ENCODE measurements at regions not wholly inside any gene's neighbourhood (a gene's known extent, or its start where the extent isn't known, plus 50 kb on each side); places are given as distances from the start of the nearest gene placed in this dataset.
"Not testable (repeated sequence)": the region's sequence is repeated elsewhere in the genome, so short reads cannot be mapped to it uniquely, and the experiment has no call there.

DNA sequence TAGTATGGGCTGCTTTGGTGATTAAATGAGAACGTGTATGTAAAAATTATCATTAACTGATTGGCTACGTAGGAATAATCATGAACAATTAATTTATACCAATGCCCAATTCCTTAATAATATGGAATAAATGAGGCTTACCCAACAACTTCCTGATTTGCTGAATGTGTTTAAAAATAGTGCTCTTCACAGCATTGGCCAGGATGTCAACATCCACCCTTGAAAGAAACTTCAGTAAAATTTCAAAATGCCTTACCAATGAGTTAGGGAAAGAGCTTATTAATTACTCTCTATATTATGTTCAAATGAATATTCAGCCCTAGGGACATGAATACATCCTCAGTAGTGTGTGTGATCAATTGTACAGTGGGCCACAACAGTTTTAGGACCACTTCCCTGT, 401.4 kb downstream of the PSAT1 start:
- Histone ChIP-seq H3K27ac (no peak overlapping the region), H3K9me3 (no peaks in the 10 kb centered on the region), H3K27me3 (no peaks in the 10 kb centered on the region), H3K36me3 (ENCODE audit: low read depth, missing control alignments) (no peaks in the 10 kb centered on the region), H3K4me3 (no peak overlapping the region), H3K4me1 (no peaks in the 10 kb centered on the region)
- DNase-seq: no peak
- intact Hi-C loops (cut with DNase I; ENCODE audit: low total_unique reads): no loop called here
- TF ChIP-seq, protein P1, sequence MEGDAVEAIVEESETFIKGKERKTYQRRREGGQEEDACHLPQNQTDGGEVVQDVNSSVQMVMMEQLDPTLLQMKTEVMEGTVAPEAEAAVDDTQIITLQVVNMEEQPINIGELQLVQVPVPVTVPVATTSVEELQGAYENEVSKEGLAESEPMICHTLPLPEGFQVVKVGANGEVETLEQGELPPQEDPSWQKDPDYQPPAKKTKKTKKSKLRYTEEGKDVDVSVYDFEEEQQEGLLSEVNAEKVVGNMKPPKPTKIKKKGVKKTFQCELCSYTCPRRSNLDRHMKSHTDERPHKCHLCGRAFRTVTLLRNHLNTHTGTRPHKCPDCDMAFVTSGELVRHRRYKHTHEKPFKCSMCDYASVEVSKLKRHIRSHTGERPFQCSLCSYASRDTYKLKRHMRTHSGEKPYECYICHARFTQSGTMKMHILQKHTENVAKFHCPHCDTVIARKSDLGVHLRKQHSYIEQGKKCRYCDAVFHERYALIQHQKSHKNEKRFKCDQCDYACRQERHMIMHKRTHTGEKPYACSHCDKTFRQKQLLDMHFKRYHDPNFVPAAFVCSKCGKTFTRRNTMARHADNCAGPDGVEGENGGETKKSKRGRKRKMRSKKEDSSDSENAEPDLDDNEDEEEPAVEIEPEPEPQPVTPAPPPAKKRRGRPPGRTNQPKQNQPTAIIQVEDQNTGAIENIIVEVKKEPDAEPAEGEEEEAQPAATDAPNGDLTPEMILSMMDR (IDR thresholded peaks at IDR 0.05): no peak
- no peak for TF ChIP-seq POLR2A (IDR thresholded peaks at IDR 0.05)
- 91 to 93% methylated on average over 2 of the region's 2 CpGs for WGBS, 2 donors

DNA sequence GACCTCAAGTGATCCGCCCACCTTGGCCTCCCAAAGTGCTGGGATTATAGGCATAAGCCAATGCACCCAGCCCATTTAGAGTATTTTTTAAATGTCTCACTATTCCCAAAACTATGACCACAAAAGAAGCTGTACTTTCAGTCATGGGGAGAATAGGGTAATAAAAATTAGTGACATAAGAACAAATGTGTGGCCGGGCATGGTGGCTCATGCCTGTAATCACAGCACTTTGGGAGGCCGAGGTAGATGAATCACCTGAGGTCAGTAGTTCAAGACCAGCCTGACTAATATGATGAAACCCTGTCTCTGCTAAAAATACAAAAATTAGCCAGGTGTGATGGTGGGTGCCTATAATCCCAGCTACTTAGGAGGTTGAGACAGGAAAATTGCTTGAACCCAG, 402.3 kb downstream of the PSAT1 start:
- H3K4me3 ChIP-seq; DNase-seq; H3K27ac ChIP-seq; H3K36me3 ChIP-seq (ENCODE audit: low read depth, missing control alignments); intact Hi-C loops (cut with DNase I; ENCODE audit: low total_unique reads); H3K27me3 ChIP-seq; H3K9me3 ChIP-seq; H3K4me1 ChIP-seq: not testable (repeated sequence)
- 88 to 89% methylated on average over 3 of the region's 3 CpGs for WGBS, 2 donors

DNA sequence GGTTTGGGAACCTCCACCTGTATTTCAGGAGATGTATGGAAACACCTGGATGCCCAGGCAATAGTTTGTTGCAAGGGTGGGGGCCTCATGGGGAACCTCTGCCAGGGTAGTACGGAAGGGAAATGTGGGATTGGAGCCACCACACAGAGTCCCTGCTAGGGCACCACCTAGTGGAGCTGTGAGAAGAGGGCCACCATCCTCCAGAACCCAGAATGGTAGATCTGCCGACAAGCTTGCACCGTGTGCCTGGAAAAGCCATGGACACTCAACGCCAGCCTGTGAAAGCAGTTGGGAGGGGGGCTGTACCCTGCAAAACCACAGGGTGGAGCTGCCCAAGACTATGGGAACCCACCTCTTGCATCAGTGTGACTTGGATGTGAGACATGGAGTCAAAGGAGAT, 407.2 kb downstream of the PSAT1 start:
- DNase-seq: peak; percentile 18
- H3K4me1 ChIP-seq; H3K9me3 ChIP-seq; H3K4me3 ChIP-seq; H3K36me3 ChIP-seq (ENCODE audit: low read depth, missing control alignments); H3K27me3 ChIP-seq; H3K27ac ChIP-seq; intact Hi-C loops (cut with DNase I; ENCODE audit: low total_unique reads): not testable (repeated sequence)
- WGBS, 2 donors: 83 to 87% methylated on average over 4 of the region's 4 CpGs
- TF ChIP-seq, protein P1 (IDR thresholded peaks at IDR 0.05): peak in 1 of 3 experiments; percentile 21

DNA sequence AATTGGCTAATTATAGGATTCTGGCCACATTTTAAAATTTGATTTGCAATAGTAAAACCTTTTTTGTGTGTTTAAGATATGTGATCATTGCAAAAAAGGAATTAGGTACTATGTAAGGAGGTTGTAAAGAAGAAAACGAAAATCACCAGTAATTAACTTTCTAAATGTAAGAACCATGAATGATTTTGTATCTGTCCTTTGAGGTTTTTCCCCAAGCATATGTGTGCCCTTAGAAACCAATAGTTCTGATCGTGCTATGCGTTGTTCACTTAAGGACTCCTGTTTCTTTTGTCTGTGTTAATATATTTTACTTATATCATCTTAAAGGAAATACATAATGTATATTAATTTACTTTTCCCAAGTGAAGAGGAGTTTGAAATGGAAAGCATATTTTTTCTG, 410.2 kb downstream of the PSAT1 start:
- 80 to 87% methylated on average over 3 of the region's 3 CpGs for WGBS, 2 donors
- TF ChIP-seq POLR2A (IDR thresholded peaks at IDR 0.05): no peak
- TF ChIP-seq, protein P1 (IDR thresholded peaks at IDR 0.05): no peak
- no peak overlapping the region for H3K27ac ChIP-seq
- H3K36me3 ChIP-seq (ENCODE audit: low read depth, missing control alignments): no peaks in the 10 kb centered on the region
- DNase-seq: no peak
- intact Hi-C loops (cut with DNase I; ENCODE audit: low total_unique reads): no loop called here
- H3K4me3 ChIP-seq: no peak overlapping the region
- H3K9me3 ChIP-seq: no peaks in the 10 kb centered on the region
- no peaks in the 10 kb centered on the region for H3K27me3 ChIP-seq
- H3K4me1 ChIP-seq: no peaks in the 10 kb centered on the region

DNA sequence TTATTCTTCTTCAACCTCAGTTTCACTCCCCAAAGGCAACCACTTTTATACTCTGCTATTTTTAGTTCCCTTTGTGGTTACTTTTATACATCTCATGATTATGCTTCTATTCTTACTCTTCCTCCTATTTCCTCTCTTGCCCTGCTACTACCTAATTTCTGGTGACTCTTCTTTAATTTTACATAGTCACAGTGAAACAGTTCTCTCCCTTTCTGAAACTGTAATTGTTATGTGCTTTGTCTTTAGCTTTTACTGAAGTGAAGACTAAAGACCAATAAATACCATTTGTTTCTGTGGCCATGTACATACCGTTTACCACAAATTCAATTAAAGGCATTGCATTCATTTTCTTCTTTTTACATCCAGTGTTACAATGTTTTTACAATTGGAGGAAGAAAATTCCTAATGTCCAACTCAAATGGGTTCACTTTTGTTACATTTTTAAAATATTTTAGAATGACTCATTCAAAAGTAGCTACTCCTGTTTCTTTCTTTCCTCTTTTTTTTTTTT, 410.6 kb downstream of the PSAT1 start:
- TF ChIP-seq, protein P1 (IDR thresholded peaks at IDR 0.05): no peak
- no peak for TF ChIP-seq POLR2A (IDR thresholded peaks at IDR 0.05)
- intact Hi-C loops (cut with DNase I; ENCODE audit: low total_unique reads): no loop called here
- no peak for DNase-seq
- 39 to 57% methylated on average over 1 of the region's 1 CpG for WGBS, 2 donors
- no peaks in the 10 kb centered on the region for H3K4me1 ChIP-seq
- no peaks in the 10 kb centered on the region for H3K27me3 ChIP-seq
- no peaks in the 10 kb centered on the region for H3K9me3 ChIP-seq
- no peak overlapping the region for H3K27ac ChIP-seq
- H3K4me3 ChIP-seq: no peak overlapping the region
- H3K36me3 ChIP-seq (ENCODE audit: low read depth, missing control alignments): no peaks in the 10 kb centered on the region

Measured in testis (tissue), 2 donors.